ENCODE measurements at regions not wholly inside any gene's neighbourhood (a gene's known extent, or its start where the extent isn't known, plus 50 kb on each side); places are given as distances from the start of the nearest gene placed in this dataset.

DNA sequence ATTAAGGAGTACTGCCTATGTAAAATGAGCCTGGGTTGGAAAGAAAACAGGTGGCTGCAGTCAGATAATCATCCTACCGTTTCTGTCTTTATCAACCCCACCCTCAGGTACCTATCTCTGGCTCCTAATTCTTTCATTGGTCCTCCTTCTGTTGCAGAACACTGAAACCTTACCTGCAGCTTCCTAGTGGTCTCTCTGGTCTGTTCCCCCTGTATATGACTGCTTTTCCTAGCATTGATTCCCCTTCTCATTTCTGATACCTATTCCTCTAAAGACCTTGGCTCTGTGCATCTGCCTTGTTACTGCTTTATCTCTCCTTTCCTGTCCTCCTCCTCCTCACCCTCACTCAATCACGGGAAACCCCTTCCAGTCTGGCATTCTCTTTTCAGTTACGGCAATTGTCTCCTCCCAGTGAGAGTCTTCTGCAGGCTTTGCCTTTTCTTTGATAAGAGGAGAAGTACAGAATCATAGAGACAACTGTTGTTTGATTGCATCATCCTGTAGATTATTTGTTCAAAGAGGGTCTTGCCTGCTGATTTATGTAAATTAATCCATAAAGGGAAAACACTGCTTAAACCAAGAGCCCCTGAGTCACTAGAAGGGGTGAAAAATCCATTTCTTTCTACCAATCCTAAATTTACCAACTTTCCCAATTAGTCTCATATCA is 301.2 kb downstream of the AASDHPPT start:
- H3K4me3 Mint-ChIP-seq = no peak overlapping the region
- no peaks in the 10 kb centered on the region for H3K4me1 Mint-ChIP-seq
- no peak overlapping the region for H3K27ac ChIP-seq (ENCODE audit: low read depth in 1 of 2, low read length in 2 of 2)
- no peaks in the 10 kb centered on the region for H3K27me3 ChIP-seq (ENCODE audit: control insufficient read depth in 2 of 2, insufficient read depth in 2 of 2, low read length in 2 of 2)
- no peak overlapping the region for H2AFZ ChIP-seq (ENCODE audit: insufficient read depth, low read depth, low read length, poor library complexity, severe bottlenecking)
- peaks cover 0 to 9% (median 3%) of the 10 kb centered on the region in 7 donors for H3K9me3 Mint-ChIP-seq
- H3K4me2 ChIP-seq (replicated peaks; ENCODE audit: extremely low read depth, low read length, poor library complexity, severe bottlenecking) = no peak overlapping the region
- no peaks in the 10 kb centered on the region for H3K36me3 ChIP-seq (replicated peaks in 1 of 2; ENCODE audit: control insufficient read depth in 1 of 2, insufficient read depth in 2 of 2, low read length in 2 of 2)
- no peaks in the 10 kb centered on the region for H4K20me1 ChIP-seq (ENCODE audit: insufficient read depth, low read length)
- H3K4me1 ChIP-seq (ENCODE audit: control insufficient read depth in 1 of 2, insufficient read depth in 2 of 2, low read length in 2 of 2) = no peaks in the 10 kb centered on the region
- no peaks in the 10 kb centered on the region for H3K36me3 Mint-ChIP-seq
- no peak for TF ChIP-seq CTCF (IDR thresholded peaks at IDR 0.05)
- peak overlapping the region in 1 of 7 donors; percentile 8 for H3K27ac Mint-ChIP-seq
- WGBS (ENCODE audit: insufficient coverage) = 100% methylated on average over 1 of the region's 3 CpGs
- intact Hi-C loops (cut with micrococcal nuclease) = no loop called here
- no peaks in the 10 kb centered on the region for H3K79me2 ChIP-seq (ENCODE audit: insufficient read depth, low read length)
- H3K4me3 ChIP-seq (replicated peaks in 1 of 3; ENCODE audit: low read depth in 2 of 3, low read length in 3 of 3) = no peak overlapping the region
- peaks cover 0 to 2% (median 0%) of the 10 kb centered on the region in 3 donors for H3K27me3 Mint-ChIP-seq (ENCODE audit: low read depth in 3 of 3)
- H3K9me3 ChIP-seq (replicated peaks in 1 of 2; ENCODE audit: control insufficient read depth in 1 of 2, insufficient read depth in 1 of 2, low read length in 2 of 2) = peaks cover 0 to 3% of the 10 kb centered on the region in 2 donors
- H3K9ac ChIP-seq (ENCODE audit: insufficient read depth, low read length, poor library complexity, severe bottlenecking) = no peak overlapping the region
- no peak for DNase-seq

DNA sequence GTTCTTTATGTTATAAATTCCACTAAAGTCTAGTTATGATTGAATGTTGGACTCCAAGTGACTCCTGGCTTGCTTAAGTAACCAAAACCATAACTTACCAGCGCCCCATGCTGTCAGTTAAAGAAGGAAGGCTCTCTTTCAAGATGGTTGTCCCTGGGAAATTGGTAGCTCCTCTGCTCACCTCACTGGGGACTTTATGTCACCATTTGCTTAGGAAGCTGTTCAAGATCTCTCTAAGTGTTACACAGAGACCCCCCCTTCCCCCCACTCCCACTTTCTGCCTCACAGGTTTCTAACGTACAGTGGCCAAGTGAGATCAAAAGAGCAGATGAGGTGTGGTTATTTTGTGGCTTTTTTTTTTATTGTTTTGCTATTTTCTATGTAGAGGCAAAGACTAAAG is 301.8 kb downstream of the AASDHPPT start:
- intact Hi-C loops (cut with micrococcal nuclease) = no loop called here
- no peaks in the 10 kb centered on the region for H3K36me3 Mint-ChIP-seq
- no peak for TF ChIP-seq CTCF (IDR thresholded peaks at IDR 0.05)
- Histone ChIP-seq H2AFZ (ENCODE audit: insufficient read depth, low read depth, low read length, poor library complexity, severe bottlenecking) (no peak overlapping the region), H4K20me1 (ENCODE audit: insufficient read depth, low read length) (no peaks in the 10 kb centered on the region), H3K4me3 (replicated peaks in 1 of 3; ENCODE audit: low read depth in 2 of 3, low read length in 3 of 3) (no peak overlapping the region), H3K9ac (ENCODE audit: insufficient read depth, low read length, poor library complexity, severe bottlenecking) (no peak overlapping the region), H3K9me3 (replicated peaks in 1 of 2; ENCODE audit: control insufficient read depth in 1 of 2, insufficient read depth in 1 of 2, low read length in 2 of 2) (peaks cover 0 to 3% of the 10 kb centered on the region in 2 donors), H3K79me2 (ENCODE audit: insufficient read depth, low read length) (no peaks in the 10 kb centered on the region), H3K4me1 (ENCODE audit: control insufficient read depth in 1 of 2, insufficient read depth in 2 of 2, low read length in 2 of 2) (no peaks in the 10 kb centered on the region), H3K27ac (ENCODE audit: low read depth in 1 of 2, low read length in 2 of 2) (no peak overlapping the region), H3K4me2 (replicated peaks; ENCODE audit: extremely low read depth, low read length, poor library complexity, severe bottlenecking) (no peak overlapping the region), H3K27me3 (ENCODE audit: control insufficient read depth in 2 of 2, insufficient read depth in 2 of 2, low read length in 2 of 2) (no peaks in the 10 kb centered on the region), H3K36me3 (replicated peaks in 1 of 2; ENCODE audit: control insufficient read depth in 1 of 2, insufficient read depth in 2 of 2, low read length in 2 of 2) (no peaks in the 10 kb centered on the region)
- no peak overlapping the region for H3K4me3 Mint-ChIP-seq
- no peaks in the 10 kb centered on the region for H3K4me1 Mint-ChIP-seq
- peaks cover 0 to 2% (median 0%) of the 10 kb centered on the region in 3 donors for H3K27me3 Mint-ChIP-seq (ENCODE audit: low read depth in 3 of 3)
- no CpG with 5 or more reads among the region's 2 CpGs for WGBS (ENCODE audit: insufficient coverage)
- no peak for DNase-seq
- H3K9me3 Mint-ChIP-seq = peaks cover 0 to 9% (median 3%) of the 10 kb centered on the region in 7 donors
- no peak overlapping the region for H3K27ac Mint-ChIP-seq
